Esophagus squamous epithelium (tissue), 4 donors: ENCODE measurements at regions not wholly inside any gene's neighbourhood (a gene's known extent, or its start where the extent isn't known, plus 50 kb on each side); places are given as distances from the start of the nearest gene placed in this dataset.

Source experiments
- CTCF ChIP-seq, 6 experiments: fragments of 450-650 bp in 4 of 6; fragments of 200-600 bp in 2 of 6; sonication (generic) in 2 of 6; IDR thresholded peaks; one replicate each; pipeline ENCODE4 v1.5.1; 2016 to 2019; ENCODE audit warnings: antibody characterized with exemption in 6 of 6, mild to moderate bottlenecking in 4 of 6, moderate library complexity in 4 of 6
- POLR2A ChIP-seq, 4 donors: fragments of 450-650 bp; IDR thresholded peaks; one replicate each; pipeline ENCODE4 v1.6.1; 2017; ENCODE audit warnings: antibody characterized with exemption in 4 of 4, mild to moderate bottlenecking in 4 of 4, moderate library complexity in 3 of 4

- TF ChIP-seq CTCF (IDR thresholded peaks at IDR 0.05) (no peak), POLR2A (IDR thresholded peaks at IDR 0.05) (no peak)
Observed at GRCh38 chr10:80705899-80706298, 168.2 kb downstream of the SH2D4B start.
